GM21360 (cell line): ENCODE measurements at regions not wholly inside any gene's neighbourhood (a gene's known extent, or its start where the extent isn't known, plus 50 kb on each side); places are given as distances from the start of the nearest gene placed in this dataset.

ENCODE experiments used
- ATAC-seq: cut with Tn5 transposase; IDR thresholded peaks from one replicate; pipeline ENCODE4 v1.9.1; 2021; ENCODE audit warnings: mild to moderate bottlenecking, moderate library complexity; ENCODE audit not compliant: unreplicated experiment

- ATAC-seq, result no peak
Measured at GRCh38 chr4:60249784-60250183, 950.3 kb upstream of the ADGRL3 start.

GRCh38 chr4:60250657-60251056 is 949.5 kb upstream of the ADGRL3 start:
- no peak for ATAC-seq

GRCh38 chr4:60259781-60260180 is 940.3 kb upstream of the ADGRL3 start:
- no peak for ATAC-seq

- no peak for ATAC-seq
Measured at GRCh38 chr4:60266505-60266904, 933.6 kb upstream of the ADGRL3 start.

- ATAC-seq, result no peak
Measured at GRCh38 chr4:60296386-60296785, 903.7 kb upstream of the ADGRL3 start.

GRCh38 chr4:60313611-60314178 is 886.4 kb upstream of the ADGRL3 start:
- ATAC-seq, result no peak

- no peak for ATAC-seq
Measured at GRCh38 chr4:60314416-60314815, 885.7 kb upstream of the ADGRL3 start.

- no peak for ATAC-seq
Measured at GRCh38 chr4:60315586-60315985, 884.5 kb upstream of the ADGRL3 start.

GRCh38 chr4:60326735-60327134 is 873.4 kb upstream of the ADGRL3 start:
- no peak for ATAC-seq

- no peak for ATAC-seq
Measured at GRCh38 chr4:60327651-60328050, 872.5 kb upstream of the ADGRL3 start.

GRCh38 chr4:60344908-60345307 is 855.2 kb upstream of the ADGRL3 start:
- no peak for ATAC-seq

GRCh38 chr4:60345392-60345791 is 854.7 kb upstream of the ADGRL3 start:
- no peak for ATAC-seq

- ATAC-seq, result no peak
Measured at GRCh38 chr4:60359746-60360367, 840.3 kb upstream of the ADGRL3 start.

- ATAC-seq, result no peak
Measured at GRCh38 chr4:60365176-60365575, 835.0 kb upstream of the ADGRL3 start.

- no peak for ATAC-seq
Measured at GRCh38 chr4:60366661-60367060, 833.5 kb upstream of the ADGRL3 start.

GRCh38 chr4:60368986-60369385 is 831.1 kb upstream of the ADGRL3 start:
- ATAC-seq, result no peak

GRCh38 chr4:60378010-60378409 is 822.1 kb upstream of the ADGRL3 start:
- no peak for ATAC-seq

- no peak for ATAC-seq
Measured at GRCh38 chr4:60384516-60384915, 815.6 kb upstream of the ADGRL3 start.

- ATAC-seq, result no peak
Measured at GRCh38 chr4:60389633-60390032, 810.5 kb upstream of the ADGRL3 start.

GRCh38 chr4:60396341-60397049 is 803.6 kb upstream of the ADGRL3 start:
- ATAC-seq, result no peak

- ATAC-seq, result no peak
Measured at GRCh38 chr4:60400593-60400992, 799.5 kb upstream of the ADGRL3 start.

- no peak for ATAC-seq
Measured at GRCh38 chr4:60404027-60404426, 796.1 kb upstream of the ADGRL3 start.
